Esophagus mucosa (tissue), 1 donor: ENCODE measurements at regions not wholly inside any gene's neighbourhood (a gene's known extent, or its start where the extent isn't known, plus 50 kb on each side); places are given as distances from the start of the nearest gene placed in this dataset.
"Not testable (repeated sequence)": the region's sequence is repeated elsewhere in the genome, so short reads cannot be mapped to it uniquely, and the experiment has no call there.

Experiments
- ATAC-seq: fragments of 200-7000 bp; cut with Tn5 transposase; one replicate; pipeline ENCODE4 v1.9.1; 2020
- donor health status: DM: yes; HTN: yes; CAD: no.

DNA sequence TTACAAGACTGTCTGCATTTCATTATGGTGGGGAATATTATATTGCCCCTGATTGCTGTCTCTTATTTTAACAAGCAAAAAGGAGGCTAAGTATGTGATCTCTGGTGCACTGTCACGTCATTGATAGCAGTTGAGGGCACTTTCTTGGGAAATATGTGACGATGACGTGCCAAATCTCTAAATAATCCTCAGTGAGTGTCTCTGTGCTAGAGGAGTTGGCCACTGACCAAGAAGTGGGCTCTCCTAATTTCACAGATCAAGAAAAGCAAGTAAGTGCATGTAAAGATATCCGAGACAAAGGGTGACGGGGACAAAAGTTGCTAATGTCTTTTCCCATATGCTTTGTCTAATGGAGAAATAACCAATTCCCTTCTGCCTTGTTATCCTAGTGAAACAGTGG is 487.4 kb upstream of the TENM3 start:
- ATAC-seq: no peak

DNA sequence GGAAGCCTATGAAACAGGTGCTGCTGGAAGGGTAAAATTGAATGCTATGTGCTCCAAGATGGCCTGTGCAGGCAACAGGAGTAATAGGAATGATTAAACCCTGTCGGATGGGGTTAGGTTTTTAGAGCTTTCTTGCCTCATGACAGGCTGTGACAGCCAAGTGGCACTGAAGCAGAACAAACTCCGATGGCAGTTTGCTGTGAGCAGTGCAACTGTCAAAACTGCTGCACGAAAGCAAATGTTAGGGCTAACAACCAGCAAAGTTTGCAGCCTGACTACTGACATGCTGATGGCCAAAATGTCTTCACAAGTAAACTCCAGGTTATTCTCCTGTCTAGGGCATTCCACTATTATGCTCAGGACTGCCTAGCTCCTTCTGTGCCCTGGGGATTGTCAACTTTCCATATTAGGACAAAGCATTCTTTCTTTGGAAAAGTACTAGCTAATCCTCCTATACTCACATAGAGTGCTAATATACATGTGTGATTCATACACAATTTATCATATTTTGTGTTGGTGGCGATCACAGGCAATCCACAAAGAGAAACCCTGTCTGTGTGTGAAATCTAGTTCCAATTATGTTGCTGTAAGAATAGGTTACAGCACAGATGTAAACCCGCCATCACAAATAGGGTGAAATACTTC is 486.6 kb upstream of the TENM3 start:
- ATAC-seq: peak; percentile 20

DNA sequence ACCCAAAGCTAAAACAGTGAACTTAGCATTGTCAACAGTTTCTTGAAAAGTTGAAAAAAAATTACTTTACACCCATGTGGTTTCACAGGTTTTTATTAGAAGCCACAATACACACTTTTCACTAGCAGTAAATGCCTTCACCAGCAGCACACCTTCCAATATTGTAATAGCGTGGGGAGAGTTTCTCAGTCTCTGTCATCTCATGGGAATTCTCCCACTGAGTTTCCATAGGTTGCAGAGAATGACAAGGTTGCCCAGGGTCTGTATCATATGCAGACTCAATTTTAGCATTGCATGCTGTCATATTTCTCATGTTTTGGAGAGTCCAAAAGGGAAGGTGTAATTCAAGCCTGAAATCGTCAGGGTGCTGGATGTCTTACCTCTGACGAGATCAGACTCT is 486.1 kb upstream of the TENM3 start:
- no peak for ATAC-seq

DNA sequence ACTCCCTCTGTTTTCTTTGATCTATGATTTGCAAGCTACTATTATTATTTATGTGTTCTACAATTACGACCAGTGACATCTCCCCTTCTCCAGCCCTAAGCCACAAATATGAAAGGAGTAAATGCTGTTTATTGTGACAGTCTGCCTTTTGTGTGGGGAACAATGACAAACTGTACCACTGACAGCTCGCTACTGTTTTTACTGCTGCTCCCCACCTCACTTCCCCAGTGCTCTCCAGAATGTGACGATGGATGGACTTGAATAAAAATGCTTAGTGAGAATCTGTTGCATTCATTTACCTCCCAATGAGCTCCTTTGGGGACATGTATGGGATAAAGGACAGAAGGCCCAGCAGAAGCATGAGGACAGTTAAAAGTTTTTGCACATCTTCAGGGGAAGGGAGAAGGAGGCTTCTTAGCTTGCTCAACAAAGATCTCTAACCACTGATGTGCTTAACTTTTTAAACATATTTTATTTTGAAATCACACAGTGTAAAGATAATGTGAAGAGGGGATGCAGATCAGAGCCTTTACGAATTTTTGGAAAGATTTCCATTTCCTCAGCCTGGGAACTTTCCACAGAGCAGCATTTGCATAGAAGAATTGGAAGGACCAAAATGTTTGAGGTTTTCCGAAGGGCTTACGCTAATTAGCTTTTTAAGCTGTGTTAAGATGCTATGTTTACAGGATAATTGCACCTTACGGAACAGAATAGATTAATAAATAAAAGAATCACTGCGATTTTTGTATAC is 485.1 kb upstream of the TENM3 start:
- ATAC-seq: no peak

DNA sequence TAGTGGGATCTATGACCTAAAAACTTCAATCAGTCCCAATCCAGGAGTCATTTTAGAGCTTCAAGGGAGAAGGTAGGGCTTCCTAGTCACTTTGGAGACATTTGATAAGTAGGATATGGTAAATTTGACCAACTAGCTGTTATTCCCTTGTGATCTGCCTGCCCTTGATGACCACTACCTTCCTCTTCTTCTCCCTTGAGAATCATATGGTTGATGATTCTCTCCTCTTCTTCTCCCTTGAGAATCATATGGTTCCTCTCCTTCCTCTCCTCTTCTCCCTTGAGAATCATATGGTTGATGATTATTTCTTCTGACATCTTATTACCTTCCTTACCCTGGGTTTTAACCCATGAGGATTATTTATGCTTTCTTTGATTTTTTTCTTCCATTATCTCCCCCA is 482.6 kb upstream of the TENM3 start:
- ATAC-seq: no peak

DNA sequence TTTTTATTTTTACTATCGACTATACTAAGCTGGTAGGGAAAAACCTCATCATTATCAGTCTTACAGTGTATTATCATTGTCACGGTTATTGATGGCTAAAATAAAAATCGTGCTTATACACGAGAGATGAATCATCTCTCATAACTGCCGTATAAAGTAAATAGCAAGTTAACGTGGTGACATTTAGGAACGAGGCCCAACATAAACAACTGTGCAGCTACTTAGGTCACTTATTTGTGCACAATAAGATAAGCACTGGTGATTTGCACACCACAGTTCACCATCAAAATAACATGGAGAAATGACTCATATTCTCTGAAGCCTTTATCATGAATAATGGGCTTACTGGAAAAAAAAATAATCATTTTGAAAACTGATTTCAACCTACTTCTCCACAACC is 482.0 kb upstream of the TENM3 start:
- ATAC-seq: no peak

DNA sequence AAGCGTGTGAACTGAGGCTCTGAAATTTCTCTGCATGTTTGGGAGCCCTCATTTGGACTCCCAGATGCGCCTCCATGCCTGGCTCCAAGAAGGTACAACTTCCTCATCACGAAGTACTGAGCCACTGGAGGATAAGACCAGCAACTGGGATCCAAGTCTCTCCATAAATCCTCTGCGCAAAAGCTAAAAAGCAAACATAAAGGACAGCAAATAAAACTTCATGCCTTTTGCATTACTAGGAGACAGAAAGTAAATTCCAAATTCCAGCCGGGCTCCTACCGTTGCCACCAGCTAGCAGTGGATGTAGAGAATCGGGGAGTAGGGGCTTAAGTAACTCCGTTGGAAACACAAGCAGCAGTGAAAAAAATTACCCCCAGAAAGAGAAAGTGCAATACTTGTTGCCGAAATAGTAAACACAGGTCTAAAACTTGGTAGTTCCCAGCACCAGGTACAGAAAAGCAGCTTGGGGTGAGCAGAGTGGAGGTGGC is 477.1 kb upstream of the TENM3 start:
- no peak for ATAC-seq

DNA sequence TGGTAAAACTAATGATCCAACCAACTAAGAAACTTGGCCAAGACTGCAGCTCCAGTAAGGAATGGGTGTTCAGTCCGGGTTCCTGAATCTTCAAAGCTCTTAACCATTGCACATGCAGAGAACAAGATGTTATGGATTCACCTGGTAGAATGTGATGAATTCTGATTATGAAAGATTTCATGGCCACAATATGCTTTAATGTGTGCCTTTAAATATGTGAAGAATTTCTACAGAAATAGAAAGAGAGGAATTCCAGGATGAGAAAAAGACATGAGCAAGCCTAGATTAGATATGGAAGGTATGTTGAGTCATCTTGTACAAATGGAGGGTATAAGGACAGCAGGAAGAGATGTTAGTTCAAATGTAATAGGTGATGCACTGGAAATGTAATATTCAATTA is 472.2 kb upstream of the TENM3 start:
- no peak for ATAC-seq

DNA sequence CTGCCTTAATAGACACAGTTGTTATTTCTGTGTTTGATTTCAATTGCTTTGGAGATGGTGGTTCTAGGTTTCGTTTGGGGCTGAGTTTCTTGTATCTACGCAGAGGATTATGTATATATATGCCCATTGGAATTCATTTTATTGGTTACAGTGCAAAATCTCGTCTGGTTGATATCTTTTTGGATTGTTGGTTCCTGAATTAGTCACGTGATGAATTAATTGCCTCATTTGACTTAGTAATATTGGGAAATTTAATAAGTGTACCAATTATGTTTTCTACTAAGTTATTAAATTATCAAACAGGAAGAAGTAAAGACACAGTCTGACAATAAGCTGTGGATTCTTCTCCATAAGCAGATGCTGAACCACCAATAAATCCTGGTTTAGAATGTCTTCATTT is 467.9 kb upstream of the TENM3 start:
- no peak for ATAC-seq

DNA sequence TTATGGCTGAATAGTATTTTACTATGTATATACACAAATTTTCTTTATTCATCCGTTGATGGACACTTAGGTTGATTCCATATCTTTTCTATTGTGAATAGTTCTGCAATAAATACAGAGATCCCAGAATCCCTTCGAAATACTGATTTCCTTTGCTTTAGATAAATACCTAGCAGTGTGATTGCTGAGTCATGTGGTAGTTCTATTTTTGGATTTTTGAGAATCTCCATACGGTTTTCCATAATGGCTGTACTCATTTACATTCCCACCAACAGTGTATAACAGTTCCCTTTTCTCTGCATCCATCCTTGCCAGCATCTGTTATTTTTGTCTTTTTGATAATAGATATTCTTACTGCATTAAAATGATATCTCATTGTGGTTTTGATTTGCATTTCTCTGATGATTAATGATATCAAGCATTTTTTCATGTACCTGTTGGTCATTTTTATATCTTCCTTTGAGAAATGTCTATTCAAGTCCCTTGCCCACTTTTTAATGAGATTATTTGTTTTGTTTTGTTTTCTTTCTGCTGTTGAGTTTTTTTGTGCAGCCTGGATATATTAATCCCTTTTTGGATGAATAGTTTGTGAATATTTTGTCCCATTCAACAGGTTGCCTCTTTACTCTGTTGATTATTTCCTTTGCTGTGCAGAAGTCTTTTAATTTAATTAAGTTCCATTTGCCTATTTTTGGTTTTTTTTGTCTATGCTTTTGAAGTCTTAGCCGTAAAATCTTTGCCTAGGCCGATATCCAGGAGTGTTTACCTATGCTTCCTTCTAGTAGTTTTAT is 466.7 kb upstream of the TENM3 start:
- ATAC-seq: no peak

DNA sequence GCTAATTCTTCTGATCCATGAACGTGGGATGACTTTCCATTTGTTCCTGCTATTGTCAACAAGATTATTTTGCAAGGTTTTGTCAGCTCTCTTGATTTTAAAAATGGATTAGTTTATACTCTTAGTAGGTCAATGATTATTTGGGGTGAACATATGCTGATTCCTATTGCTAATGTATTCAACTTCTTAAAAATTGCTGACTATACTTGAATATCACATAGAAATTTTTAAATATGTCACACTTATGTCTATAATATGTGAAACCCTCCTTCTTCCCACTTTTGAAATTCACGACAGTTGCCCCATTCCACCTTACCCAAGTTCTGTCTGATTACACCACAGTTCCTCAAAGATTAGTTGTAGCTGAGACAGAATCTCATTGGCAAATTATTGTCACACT is 465.7 kb upstream of the TENM3 start:
- no peak for ATAC-seq

DNA sequence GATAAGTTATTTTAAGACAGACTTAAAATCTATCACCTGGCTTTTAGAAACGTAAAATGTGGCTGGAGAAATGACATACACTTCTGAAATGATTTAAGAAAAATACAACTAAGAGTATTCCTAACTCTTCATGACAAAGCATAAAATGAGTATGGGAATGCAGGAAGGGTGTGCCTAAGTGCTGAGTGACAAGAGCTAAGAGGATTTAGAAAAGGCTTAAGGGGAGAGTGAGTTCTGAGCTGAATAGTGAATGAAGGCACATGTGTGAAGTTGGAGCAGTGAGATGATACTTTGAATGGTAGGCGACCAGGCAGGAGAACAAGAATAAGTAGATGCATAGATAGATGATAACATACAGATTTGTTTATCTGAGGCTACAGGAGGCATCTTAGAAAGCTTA is 458.3 kb upstream of the TENM3 start:
- no peak for ATAC-seq

DNA sequence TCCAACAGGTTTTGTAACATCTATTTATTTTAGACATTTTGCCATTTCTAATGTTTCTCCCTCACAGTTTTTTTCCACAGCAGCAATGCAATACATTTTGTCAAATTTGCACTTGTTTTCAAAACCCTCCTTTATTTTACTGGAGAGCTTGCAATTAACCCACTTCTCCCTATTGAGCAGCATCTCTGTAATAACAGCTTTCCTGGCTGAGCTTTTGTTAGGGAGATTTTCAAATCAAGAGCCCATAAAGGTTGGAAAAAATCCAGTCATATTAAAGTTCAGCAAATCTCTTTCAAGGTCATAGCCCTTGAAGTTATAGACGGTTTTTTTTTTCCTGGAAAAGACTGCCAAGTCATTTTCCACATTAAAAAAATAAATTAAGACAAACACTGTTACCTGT is 450.6 kb upstream of the TENM3 start:
- no peak for ATAC-seq

DNA sequence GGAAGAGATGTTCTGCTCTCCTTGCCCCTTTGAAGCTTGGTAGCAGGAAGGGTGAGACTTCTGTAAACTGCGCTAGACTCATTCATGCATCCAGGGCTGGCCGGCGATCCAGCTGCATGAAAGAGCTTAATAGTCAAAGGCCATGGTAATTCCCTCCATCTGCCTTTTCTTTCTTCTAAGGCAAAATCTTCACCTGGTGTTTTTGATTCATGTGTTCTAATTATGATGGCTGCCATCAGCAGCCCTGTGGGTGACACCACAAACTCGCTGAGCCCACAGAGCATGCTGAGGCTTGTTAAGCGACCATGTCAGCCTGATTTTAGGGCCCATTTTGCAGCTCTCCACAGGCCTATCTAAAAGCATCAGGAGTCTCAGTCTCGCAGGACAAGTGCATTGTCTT is 450.1 kb upstream of the TENM3 start:
- ATAC-seq: no peak

DNA sequence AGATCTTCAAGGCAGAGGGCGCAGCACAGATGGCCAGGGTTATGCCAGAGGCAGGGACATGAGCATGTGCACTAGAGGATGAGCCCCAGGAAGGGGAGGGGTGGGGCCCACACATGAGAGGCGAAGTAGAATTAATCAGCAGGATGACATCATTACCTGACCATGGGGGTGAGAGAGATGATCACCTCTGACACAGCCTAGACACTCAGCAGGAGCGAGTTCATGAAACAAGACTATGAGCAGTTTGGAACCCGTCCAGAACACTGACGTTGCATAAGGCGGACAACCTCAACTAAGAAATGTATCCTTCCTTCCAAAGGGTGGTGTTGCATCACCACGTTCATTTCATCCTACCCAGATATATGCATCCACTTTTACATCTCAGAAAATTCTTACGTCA is 446.7 kb upstream of the TENM3 start:
- peak; percentile 92 for ATAC-seq

DNA sequence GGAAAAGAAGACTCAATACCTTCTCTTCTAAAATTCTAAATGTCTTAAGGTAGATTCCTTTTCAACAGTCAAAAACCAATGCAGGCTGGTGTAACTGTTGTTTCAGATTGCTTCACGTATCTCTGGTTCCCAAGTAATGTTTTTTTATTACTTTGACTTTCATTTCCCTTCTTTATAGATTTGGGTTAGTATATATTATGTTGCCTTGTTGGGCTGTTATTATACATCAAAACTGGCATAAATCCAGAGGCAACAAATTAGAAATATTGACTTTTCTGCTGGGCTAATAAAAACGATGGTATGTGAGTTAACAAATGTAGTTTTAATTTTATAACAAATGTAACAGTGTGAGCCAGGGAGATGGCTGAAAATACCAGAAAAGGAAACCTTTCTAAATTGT is 444.7 kb upstream of the TENM3 start:
- ATAC-seq: no peak

DNA sequence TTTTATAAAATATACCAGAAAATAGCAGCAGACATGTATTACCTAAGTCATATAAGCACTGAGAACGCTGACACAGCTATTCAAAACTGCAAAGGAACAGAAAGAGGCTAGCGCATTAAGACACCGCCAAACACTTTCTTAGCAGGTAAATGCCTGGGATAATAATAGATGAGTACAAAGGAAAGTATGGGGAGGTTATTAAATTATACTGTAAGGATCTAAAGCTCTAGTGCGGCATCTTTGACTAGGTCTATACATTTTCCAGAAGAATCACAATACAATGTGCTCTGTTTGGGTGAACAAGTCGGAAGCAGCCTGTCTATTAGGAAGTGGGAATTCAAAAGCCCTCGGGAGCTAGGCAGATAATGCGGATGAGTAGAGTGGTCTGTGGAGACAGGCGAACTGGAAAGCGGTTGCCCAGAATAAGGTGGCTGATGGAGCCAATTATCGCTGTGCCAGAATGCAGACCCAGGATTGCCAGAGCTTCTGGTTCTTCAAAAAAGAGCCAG is 443.6 kb upstream of the TENM3 start:
- no peak for ATAC-seq

DNA sequence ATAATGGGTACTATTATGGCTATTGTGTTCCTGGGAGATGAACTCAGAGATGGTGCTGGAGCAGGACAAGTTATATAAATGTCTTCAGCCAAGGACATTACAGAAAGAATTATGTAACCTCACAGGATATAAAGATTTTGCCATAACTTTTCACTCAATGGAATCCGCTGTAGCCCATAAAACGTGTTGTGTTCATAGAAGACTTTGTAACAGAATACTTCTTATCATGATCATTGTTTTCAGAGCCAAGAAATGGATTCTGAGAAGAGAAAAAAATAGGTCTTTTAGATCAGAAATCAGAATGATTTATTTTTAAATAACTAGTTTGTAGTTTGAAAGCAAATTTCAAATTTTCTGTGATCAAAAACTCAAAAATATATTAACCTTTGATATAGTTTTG is 441.0 kb upstream of the TENM3 start:
- no peak for ATAC-seq

DNA sequence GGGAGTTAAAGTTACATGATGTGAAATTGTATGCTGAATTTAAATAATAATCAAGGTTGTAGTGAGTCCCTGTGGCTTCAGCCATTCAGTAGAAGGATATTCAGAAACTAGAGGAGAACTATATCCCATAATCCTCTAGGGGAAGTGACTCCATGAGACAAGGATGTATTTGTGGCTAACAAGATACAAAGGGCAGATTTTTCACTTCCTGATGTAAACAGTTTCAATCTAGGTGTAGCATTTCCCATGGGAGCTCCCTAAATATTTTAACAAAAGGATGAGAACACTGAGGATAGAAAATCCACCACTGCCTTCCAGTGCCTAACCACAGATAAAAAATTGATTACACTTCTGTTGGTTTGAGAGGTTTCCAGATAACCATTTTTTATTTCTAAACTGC is 435.4 kb upstream of the TENM3 start:
- no peak for ATAC-seq

DNA sequence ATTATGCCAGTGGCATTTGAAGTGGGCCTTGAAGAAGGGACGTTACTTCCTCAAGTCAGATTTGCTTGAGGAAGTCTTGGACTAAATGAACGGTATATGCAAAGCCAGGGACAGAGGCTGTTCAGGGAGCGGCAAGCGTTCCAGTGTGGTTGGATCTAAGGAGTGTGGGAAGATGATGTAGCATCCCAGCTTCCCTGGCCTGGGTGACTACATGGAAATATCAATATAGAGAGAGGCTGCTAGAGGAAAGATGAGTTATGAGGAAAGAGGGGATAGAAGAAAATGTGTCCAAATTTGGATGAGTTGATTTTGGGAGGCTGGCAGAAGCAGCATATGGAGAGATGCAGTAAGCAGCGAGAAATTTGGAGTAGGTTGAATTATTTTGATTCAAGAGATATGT is 432.5 kb upstream of the TENM3 start:
- ATAC-seq: no peak

DNA sequence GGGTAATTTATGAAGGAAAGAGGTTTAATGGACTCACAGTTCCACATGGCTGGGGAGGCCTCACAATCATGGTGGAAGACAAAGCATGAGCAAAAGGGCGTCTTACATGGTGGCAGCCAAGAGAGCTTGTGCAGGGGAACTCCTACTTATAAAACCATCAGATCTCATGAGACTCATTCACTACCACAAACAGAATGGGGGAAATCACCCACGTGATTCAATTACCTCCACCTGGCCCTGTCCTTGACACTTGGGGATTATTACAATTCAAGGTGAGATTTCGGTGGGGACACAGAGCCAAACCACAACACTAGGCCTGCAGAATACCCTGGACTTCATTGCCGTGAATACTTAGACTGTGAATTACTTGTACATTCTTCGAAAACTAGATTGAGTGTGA is 431.7 kb upstream of the TENM3 start:
- not testable (repeated sequence) for ATAC-seq

DNA sequence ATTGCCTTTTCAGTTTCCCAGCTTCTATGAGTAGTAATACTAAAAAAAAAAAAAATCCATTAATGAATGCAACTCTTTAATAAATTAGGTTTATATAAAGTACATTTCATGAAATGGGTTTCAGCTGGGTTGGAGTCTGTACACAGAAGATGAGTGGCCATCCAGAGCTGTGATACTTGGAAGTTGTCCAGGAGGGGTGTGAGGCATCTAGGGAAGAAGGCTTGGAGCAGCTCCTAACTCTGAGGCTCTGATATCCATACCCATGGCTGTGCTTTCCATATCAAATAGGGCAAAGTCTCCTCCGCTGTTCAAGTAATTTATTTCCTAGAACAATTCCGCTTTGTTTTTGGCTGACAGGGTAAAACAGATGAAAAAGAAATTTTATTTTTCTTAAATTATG is 423.3 kb upstream of the TENM3 start:
- ATAC-seq: no peak

DNA sequence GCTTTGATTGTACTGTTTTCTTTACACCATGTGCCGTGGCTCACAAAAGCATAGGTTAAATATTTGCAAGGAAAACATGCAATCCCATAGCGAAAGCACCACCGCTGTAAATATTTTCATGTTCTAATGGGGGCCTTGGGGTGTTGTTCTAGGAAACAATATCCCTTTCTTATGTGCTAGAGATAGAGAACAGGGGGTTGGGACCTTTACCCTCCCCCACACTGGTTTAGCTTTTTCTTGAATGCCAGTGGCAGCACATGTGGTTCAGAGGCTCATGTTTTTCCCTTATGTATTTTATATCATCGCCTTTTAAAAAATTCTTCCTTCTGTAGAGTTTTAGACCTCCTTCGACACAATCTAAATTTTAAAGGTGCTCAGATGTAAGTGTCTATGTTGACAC is 422.6 kb upstream of the TENM3 start:
- no peak for ATAC-seq
